Stimulated activated CD4-positive, alpha-beta T cell treated with anti-CD3 and anti-CD28 coated beads, Interleukin-2, amount 100 ng/mL, for 48 hours (primary cell): ENCODE measurements at regions not wholly inside any gene's neighbourhood (a gene's known extent, or its start where the extent isn't known, plus 50 kb on each side); places are given as distances from the start of the nearest gene placed in this dataset.

Experiments
- DNase-seq, 2 donors: peaks; one replicate each; pipeline ENCODE4 v3.0.0-alpha.2; 2020

DNA sequence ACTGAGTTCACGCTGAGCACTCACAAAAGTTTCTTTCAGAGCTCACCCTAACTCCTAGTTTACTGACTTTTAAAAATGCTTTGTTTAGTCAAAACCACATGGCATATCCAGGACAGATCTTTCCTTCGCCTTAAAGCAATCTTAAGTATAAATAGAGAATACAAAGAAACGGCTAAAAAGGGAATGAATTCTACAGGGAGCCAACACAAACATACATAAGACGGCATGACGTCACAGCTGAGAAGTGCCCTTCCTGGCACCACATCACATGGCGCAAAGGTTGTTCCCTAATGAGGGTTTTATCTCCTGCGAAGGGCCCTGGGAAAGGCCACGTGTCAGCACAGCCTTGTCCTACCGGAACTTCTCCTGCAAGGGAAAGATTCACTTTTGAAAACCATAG, 141.3 kb downstream of the IRX1 start:
- no peak for DNase-seq

DNA sequence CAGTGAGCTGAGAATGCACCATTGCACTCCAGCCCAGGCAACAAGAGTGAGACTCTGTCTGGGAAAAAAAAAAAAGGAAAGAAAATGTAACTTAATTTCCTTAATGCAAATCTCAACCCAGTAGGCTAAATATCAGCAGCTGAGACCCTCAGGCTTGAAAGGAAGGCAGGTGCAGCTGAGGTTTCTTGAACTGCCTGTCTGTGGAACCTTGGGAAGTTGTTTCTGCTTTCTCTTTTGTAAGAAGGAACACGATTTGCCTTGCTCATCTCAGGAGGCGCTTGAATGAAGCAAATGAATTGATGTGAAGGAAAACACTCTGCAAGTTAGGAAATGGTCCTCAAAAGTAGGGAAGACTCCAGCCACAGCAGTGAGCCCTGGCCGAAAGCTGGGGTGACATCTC, 143.3 kb downstream of the IRX1 start:
- DNase-seq = no peak

DNA sequence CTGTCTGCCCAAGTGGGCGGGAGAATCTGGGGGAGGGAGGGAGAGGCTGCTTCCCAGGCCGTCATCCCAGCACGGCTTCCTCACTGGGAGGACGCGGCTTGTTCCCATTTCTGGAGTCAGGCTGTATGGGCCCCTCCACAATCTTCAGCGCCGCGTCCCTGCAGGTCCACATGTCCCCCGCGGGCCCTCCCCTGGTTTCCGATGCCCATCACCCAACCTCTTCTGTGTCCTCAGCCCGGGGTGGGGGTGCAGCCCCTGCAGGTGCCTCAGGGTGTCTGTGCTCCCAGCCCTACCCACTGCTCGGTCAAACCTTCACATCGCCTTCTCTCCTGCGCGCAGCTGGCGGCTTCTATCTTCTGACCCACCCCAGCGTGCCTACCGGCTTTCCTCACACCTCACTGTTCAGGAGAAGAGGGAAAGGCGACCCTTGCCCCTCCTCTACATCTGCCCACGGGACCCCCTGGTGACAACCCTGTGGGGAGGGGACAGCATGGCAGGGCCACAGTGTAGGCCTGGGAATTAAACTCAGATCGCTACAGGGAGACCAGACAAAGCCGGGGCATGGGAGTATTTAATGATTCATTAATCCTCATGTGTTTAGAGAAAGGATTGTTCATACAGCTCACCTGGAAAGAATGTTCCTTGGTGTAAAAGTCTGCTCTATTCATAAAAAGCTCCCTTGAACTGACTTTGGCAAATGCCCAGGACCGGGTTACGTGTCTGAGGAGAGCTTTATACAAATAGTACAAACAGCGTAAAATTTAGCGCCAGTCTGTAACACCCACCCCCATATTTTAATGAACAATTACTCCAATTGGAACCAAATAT, 145.1 kb downstream of the IRX1 start:
- no peak for DNase-seq

DNA sequence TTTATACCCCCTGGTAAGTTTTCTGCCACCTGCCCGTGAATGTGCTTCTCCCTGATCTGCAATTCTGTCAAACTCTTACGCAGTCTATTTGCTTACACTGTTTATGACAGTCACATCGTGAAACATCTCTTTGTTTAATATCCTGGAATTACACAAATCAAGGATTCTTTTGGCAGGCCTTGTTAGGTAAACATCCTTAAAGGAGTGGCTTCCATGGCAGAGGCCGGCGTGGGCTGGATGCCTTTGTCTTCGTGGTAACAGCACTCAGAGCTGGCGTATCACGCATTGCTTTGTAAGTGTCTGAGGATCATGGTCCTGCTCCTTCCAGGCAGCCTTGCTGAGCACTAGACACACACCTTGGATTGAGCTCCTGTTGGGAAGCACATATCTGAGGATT, 145.7 kb downstream of the IRX1 start:
- DNase-seq = no peak

DNA sequence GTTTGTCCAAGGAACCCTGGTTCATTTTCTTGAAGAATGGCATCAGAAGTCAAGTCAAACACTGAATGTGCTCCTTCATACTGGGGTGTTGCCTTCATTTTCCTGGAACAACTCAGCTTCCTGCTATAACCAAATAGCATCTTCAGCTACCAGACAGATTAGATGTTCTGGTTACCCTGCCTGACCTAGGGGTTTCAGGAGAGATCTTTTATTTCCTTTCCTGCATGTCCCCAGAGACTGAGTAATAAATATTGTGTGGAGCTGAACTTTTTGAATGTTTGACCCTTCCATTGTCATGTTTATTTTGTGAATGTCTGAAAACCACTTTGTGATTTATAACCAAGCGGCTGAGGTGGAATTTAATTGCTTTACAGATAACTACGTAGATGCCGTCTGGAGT, 147.1 kb downstream of the IRX1 start:
- no peak for DNase-seq

DNA sequence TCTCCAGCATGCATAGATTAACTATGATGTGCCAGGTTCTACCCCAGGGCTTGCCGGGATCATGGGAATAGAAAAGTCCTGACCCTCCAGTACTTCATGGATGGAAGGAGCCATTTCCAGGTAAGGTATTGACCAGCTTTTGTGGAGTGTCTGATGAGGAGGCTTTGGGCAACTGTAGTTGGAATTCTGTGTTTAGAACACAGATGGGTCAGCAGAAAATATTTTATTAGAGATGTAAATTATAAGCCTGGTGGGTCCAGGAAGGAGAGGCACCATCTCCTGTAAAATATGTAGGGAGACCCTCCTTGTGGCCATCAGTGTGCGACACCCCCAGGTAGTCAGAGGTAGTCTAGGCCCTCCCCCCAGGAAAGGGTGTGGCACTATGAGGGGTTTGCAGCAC, 156.2 kb downstream of the IRX1 start:
- no peak for DNase-seq

DNA sequence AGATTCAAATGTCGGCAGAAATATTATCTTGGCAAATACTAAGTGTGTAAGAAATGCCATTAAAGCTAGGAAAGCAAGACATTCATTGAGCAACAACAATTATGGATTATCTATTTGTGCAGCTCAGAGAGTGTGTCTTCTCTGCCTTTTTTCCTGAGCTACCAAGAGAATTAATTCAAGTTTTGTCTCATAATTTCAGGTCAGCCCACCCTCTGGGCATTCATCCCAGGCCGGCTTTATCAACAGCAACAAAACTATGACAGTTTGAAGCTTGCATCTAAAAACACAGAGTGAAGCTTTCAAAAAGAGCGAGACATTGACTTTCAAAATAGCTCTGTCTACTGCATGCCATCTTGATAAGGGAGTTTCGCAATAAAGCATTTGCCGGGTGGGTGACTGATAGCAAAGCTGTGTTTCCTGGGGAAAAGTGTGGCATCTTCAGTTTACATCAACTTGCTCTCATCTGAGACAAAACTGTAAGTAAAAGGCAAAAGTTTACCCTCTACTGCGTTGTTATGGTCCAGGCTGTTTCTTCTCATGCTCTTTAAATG, 182.4 kb downstream of the IRX1 start:
- no peak for DNase-seq

DNA sequence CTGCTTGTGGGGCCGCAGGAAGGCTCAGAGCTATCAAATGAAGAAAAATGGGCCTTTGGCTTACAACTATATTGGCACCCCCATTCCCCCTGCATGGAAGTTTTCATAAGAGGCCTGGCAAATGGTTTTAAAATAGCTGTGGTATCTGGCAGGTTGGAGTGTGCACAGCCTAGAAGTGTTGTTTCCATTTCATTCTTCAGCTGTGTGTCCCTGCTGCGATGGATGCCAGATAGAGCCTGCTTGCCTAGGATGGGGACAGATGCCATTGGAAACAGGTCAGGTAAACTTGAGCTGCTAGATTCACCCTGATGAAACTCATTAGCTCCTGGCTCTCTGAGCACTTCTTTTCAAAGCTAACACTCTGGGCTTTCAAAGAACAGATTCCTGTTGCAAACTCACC, 183.3 kb downstream of the IRX1 start:
- no peak for DNase-seq

DNA sequence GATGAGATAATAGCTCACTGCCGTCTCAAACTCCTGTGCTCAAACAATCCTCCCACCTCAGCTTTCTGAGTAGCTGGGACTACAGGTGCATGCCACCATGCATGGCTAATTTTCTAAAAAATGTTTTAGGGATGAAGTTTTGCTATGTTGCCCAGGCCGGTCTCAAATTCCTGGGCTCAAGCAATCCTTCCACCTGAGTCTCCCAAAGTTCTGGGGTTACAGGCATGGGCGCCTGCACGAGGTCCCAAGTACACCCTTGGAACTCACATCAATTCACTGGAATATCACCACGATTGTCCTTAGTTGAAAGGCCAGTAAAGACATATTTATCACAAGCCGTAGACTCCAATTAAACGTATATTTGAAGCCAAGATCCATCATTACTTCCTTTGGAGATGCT, 184.6 kb downstream of the IRX1 start:
- DNase-seq = no peak

DNA sequence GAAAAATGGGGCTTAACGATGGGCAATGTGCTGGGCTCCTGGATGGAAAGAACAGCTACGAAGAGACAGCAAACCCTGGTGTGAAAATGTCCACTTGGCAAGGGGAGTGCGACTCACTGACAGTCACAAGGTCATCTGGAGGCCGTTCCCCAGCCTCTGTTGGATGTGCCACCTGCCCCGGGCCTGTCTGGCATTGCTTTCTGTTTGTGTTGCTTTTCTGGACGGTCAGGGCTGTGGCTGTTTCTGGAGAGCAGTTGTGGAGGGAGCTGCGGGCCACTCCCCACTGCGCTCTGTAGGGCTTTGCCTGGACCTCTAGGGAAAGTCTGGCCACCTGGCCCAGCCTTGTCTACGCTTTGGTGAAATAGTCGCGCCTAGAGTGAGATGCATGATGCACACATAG, 185.3 kb downstream of the IRX1 start:
- no peak for DNase-seq

DNA sequence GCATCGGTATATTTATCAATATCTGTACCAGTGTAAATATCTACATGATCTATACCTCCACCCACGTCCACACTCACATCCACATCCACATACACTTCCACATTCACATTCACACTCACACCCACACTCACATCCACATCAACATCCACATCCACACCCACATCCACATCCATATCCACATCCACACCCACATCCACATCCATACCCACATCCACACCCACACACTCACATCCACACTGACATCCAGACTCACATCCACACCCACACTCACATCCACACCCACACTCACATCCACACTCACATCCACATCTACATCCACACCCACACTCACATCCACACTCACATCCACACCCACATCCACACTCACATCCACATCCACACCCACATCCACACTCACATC, 189.2 kb downstream of the IRX1 start:
- DNase-seq = no peak

DNA sequence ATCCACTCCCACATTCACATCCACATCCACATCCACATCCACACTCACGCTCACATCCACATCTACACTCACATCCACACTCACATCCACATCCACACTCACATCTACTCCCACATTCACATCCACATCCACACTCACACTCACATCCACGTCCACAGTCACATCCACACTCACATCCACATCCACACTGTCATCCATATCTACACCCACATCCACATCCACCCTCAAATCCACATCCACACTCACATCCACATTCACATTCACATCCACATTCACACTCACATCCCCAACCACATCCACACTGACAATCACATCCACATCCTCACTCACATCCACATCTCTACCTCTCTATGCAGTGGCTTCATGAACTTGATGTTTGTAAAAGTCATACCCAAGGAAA, 190.5 kb downstream of the IRX1 start:
- no peak for DNase-seq

DNA sequence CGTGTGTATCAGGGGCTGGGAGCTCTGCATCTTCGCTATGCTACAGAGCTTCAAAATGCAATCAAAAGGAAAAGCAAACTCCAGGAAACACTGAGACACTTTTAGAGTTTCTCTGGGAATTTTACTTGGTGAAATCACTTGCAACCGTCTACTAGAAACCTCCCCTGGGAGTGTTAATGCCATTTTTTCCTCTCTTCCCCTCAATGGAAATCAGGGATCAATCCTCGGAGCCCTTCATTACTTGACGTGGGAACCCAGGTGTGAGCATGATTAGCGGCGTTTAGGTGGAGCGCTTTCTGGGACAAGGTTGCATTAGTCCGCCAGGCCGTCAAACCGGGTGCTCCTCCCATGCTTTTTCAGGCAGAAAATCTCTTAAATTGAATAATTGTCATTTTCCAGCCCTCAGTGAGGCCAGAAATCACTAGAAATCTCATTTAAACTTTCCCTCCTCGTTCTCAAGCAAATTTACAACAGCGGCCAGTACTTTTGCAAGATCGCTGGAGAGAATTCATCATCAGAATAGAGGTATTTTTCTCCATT, 191.3 kb downstream of the IRX1 start:
- DNase-seq = no peak

DNA sequence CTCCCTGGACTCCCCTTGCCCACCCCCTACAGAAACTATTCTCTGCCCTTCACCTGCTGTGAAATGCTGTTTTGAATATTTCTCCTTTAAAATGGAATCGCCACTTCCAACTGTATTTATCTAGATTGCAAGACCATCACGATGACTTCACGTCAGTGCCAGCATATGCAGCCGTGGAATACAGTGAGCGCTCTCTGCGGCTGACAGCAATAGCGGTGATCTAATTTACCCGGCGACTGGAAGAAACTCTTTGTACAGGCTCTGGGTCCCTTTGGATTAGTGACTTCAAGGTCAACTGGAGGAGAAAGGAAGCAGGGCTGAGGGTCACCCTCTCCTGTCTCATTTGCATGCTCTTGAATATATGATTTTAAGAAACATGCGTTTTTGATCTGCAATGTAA, 192.0 kb downstream of the IRX1 start:
- no peak for DNase-seq

DNA sequence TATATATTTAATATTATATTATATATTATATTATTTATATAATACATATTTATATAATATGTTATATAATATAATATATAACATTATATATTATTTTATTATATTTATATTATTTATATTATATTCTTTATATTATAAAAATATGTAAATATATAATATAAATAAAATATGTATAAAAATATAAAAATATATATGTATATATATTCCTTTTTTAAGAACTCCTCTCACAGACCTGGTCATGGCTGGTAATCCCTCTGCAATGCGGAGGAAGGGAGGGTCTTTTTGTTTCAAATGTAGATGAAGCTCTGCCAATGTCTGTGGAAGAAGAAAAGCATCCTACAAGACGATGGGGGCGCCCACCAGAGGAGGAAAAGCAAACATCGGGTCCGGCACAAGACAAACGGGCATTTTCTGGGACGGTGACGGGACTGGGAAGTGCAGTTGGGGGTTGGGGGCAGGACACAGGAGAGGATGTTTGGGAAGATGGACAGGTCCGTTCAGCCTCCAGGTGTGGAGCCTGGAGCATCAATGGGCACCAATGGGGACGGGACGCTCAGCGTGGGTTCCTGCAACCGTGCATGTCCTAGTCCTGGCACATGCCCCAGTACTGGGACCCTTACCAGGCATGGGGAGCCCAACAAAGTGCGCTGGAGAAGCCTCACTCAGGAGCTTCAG, 194.0 kb downstream of the IRX1 start:
- DNase-seq = no peak

DNA sequence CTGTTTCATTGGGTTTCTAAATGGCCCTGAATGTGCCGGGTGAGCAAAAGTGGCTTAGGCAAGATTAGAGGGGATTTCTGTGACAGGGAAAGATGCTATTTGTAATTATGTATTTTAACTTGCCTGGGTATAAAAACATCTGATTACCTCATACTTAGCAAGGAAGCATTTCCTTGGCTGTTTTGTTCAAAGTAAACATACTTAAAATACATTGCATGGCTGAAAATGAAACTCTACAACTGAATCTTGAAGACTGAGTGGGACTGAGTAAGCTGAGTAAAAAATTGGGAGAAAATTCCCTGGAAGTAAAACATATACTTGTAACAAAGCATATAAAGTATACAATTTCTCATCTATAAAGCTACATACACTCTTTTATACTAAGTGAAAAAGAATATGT, 197.5 kb downstream of the IRX1 start:
- no peak for DNase-seq

DNA sequence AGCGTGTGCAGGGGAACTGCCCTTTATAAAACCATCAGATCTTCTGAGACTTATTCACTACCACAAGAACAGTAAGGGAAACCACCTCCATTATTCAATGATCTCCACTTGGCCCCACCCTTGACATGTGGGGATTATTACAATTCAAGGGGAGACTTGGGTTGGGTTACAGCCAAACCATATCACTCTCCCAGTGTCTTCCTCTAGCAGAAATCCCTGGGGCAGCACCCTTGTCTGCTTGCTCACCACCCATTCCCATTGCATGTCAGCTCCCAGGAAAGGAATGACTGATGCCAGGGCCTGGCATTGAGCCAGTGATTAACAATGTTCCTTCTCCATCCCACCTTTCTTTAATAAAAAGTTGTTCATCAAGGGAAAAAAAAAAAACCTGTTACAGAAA, 199.0 kb downstream of the IRX1 start:
- no peak for DNase-seq

DNA sequence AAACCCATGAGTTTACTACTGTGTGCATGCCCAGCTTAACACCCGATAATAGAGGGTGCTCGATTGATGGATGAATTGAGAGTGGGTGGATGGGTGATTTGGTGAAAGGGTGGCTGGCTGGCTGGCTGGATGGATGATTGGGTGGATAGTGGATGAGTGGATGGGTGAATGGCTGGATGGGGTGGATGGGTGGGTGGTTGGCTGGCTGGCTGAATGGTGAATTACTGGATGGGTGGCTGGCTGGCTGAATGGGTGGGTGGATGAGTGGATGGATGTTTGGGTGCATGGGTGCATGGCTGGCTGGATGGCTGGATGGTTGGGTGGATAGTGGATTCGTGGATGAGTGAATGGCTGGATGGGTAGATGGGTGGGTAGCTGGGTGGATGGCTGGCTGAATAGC, 201.1 kb downstream of the IRX1 start:
- no peak for DNase-seq

DNA sequence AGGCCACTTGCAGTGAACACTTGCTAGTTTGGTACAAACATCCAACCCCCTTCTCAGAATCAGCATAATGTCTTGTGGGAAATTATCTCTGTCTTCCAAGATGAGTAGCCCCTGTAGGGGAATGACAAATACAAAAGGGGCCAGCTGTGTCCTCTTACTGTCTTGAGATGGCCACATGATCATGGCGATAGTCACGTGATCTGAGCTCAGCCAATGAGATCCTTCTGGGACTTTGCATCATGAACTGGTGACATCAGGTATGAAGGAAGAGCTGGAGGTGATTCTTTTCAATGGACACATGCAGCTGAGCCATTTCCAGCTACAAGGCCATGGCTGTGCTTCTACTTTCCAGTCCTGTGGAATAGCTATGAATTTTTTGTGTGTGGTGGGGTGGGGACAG, 206.3 kb downstream of the IRX1 start:
- DNase-seq = no peak

DNA sequence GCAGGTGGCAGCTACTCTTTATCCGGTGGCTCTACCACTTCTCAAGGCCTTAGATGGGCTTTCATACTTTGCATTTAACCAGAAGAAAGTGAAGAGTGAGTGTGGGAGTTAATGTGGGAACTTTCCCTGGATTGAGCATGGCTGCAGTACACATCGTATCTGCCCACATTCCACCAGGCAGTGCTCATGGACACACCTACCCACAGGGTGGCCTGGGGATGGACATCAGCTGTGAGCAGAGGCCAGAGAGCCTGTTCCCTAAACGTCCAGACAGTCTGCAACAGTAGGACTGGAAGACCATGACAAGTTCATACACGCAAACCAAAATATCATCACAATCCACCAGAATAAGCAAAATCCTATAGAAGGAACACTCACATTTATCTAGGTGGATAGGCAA, 213.8 kb downstream of the IRX1 start:
- no peak for DNase-seq

DNA sequence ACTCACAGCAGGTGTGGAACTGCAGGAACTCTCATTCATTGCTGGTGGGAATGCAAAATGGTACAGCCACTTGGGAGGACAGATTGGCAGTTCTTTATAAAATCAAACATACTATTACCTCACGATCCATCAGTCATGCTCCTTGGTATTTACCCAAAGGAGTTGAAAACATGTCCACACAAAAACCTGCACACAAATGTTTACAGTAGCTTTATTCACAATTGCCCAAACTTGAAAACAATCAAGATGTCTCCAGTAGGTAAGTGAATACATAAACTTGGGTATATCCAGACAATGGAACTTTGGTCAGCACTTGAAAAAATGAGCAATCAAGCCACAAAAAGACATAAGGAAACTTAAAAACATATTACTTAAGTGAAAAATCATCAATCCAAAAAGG, 215.5 kb downstream of the IRX1 start:
- no peak for DNase-seq

DNA sequence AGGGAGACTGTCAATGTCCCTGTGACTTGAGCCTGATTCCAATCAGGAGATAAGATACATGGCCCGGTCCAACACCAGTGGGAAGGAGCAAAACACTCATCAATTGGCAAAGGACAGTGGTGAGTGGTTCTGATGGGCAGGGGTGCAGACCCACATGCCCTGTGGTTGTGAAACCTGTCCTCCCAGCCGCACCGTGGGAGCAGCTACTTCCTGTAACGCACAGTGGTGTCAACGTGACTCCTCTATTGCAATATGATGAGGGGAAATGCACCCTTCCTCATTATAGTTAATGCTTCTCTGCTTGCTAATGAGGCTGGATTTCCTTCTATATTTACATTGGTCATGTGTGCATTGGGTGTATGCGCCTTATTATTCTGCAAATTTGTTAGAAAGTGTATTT, 223.0 kb downstream of the IRX1 start:
- DNase-seq = no peak

DNA sequence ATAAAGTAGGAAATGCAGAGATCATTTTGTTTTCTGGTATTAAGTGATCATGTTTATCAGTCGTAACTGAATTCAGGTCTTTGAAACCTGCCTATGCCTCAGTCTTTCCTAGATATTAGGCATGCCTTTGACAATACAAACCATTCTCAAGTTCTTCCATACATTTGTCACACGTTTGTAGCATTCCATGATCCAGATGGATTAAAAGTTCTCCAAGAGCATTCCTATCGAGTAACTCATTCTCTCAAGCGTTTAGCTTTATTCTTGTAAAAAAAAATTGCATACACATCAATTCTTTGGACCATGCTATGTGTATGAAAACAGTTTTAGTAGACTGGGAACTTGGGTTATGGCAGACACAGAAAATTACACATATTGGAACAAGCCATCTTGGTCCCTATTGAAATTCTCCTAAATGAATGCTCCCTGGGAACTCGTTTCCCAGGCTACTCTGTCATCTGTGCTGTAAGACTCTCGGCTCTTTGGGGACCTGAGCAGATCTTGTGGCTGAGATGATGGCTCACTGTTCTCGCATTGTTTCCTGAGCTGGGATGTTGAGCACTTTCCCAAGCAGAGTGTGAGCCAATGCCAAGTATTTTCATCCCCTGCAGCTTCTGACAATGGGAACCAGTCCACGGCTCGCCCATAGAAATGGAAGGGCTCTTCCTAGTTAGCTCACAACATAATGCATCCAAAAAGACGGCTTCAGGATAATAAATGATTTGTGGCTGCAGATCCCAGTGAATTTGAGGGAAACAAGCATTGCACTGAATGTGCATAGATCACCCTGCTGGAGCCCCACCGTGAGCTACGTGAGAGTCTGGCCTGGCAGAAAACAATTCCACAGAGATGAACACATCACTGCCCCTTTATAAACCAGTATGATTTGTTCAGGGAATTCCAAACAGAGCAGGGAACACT, 230.2 kb downstream of the IRX1 start:
- DNase-seq = no peak
